HG03139 (cell line): ENCODE measurements at regions not wholly inside any gene's neighbourhood (a gene's known extent, or its start where the extent isn't known, plus 50 kb on each side); places are given as distances from the start of the nearest gene placed in this dataset.
"Not testable (repeated sequence)": the region's sequence is repeated elsewhere in the genome, so short reads cannot be mapped to it uniquely, and the experiment has no call there.

Source experiments
- ATAC-seq: cut with Tn5 transposase; IDR thresholded peaks from one replicate; pipeline ENCODE4 v1.9.1; 2021; ENCODE audit not compliant: unreplicated experiment

DNA sequence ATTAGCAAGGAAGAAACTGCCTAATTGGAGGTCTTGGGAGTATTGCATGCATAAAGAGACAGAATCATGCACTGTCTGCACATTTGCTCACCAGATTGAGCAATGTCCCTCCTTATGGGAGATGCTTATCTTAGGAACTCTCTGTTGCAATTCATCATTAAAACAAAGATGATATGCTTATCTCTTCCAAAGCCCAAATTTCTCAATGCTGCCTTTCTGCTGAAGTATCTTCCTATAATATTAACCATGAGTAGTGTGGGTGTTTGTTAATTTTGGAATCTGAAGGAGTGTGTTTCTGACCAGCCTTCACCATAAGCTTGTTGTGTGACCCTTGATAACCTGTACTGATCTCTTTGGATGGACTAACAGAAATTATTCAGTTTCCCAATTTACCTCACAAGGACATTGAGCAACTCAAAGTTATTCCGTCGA, 1257.6 kb upstream of the FLRT2 start:
- no peak for ATAC-seq

DNA sequence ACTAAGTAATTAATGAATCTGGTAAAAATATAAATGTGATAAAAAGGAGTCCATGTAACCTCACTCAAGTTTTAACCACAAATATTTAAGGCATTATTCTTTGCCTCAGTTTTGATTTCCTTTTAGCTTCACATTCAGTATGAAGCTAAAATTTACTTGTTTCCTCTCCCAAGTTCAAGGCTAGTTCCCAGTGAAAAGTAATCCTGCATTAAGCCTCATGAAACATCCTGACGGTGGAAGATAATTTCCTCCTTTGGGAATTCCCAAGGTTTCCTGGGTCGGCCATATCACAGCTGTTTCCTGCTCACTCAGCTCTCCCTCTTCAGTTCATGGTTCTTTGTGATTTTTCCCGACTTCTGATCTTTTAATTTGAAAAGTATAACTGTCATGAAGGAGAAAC, 1256.8 kb upstream of the FLRT2 start:
- no peak for ATAC-seq

DNA sequence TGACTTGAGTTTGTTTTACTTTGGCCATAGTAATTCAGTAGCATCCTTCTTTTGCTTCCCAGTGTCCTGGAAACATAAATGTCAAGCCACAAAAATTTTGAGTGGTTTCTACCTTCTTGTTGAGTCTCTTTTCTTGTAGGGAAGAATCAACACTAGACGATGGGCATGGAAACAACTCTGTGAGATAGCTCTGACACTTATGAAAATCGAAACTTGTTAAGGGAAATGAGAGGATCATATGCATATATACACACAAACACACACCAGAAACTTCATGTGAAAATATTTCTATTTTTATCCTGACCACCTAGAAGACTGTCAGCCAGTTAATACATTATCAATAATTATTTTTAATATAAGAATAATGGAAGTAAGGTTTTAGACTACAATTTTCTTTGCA, 1247.3 kb upstream of the FLRT2 start:
- ATAC-seq: no peak

DNA sequence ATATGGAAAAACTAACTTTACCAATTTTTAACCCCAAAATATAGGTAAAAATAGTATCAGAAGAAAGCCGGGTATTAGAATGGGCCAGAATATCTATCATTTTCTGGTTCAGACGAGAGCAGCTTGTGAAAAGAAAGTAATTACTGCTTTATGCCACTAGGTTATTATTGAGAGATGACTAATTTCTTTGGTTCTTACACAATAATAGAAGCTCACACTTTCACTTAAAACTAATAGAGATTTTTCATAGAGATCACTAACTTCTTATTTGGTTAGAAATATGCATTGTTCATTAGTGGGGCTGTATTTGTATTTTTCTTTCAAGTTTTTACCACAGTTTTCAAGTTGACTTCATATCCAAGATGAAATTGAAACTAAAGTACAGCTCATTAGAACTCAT, 1241.2 kb upstream of the FLRT2 start:
- no peak for ATAC-seq

DNA sequence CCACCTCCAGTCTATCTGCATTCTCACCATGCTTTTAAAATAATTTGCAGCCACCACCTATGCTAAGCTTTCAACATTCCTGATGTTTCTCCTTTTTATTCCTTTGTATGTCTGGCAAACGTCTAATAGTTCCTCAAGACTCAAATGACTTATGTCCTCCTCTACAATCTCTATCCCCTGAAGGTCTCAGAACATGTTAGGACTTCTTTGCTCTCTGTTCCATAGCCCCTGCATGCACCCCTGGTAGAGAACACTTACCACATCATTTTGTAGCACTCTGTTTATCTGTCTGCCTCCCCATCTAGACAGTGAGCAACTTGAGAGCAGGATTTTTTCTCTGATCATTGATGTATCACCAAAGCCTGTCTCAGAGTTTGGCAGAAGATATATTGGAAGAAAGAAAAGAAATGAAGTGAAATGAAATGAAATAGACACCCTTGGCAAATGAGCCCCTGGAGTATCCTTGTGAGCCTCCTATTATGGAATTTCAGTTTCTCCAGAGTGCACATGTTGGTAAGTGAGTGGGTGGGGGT, 1231.2 kb upstream of the FLRT2 start:
- ATAC-seq: no peak

DNA sequence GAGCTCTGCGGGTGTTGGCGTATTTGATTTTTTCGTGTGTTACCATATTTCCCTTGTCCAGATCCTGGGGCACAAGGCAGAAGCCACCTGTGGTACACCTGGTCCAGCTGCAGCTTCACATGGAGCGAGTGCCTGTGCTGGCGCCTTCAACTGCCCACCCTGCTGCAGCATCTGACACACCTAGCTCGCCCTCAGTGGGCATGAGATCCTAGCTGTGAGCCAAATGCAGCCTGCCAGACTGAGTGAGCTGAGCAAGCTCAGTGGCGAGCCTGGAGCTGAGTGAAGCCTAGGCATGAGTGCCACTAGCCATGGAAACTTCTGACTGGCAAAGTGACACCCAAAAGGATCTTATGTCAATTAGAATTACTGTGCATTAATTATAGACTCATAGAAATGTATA, 1226.8 kb upstream of the FLRT2 start:
- ATAC-seq: no peak

DNA sequence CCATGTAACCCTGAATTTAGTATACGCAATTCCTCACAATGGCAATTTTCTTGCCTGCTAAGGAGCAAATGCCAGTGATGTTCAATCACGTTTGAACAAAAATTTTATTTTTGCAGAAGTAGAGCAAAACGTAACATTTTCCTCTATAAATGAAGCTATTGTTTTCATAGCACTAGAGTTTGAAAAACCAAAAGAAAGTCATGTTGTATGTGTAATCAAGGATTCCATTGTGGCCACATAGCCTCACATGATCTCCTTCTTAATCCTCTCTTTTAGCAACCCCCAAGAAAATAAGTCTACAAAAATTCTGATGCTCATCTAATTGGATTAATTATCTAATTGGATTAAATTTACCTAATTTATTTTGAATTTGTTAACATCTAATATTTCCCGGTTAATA, 1217.4 kb upstream of the FLRT2 start:
- no peak for ATAC-seq

DNA sequence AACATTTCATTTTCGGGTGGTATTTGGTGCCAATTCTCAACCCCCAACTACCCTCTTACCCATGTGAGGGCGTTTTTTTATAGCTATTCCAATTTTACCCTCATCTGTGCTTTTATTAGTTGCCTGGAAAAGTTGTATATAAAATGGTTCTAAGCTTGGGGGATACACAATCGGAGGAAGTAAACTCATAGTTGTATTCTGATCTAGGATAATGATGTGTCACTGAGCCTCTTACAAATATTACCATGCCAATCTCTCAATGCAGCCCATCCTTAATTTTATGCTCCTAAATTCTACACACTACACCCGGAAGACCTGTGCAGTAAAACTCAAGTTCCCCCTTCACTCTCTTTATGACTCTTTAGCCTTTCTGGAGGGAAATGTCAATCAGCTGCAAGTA, 1206.5 kb upstream of the FLRT2 start:
- no peak for ATAC-seq

DNA sequence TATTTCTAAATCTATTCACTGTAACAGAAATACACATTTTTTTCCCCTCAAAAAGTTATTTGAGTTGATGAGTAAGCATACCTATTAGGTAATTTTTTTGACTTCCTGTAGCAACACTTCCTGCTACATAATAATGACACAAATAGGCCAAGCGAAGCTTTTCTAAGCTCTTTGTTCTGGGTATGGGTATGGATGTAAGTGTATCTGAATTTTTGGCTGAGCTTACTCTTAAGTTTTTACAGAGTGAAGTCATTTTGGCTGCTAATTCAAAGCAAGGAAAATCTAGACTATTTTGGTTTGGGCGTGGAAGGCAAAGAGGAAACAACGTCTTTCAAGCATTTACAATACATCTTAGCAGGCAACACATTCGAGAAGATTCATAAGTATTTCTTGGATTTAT, 1206.0 kb upstream of the FLRT2 start:
- ATAC-seq: no peak

DNA sequence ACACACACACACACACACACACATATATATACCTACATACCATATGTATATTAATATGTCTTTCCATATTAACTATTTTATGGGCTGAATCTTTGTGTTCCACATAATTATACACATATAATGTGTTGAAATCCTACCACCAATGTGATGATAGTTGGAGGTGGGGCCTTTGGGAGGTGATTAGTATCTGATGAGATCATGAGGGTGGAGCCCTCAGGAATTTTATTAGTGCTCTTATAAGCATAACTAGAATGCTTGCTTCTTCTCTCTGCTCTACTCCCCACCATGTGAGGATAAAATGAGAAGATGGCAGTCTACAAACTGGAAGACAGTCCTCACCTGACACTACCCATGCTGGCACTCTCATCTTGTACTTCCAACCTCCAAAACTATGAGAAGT, 1193.5 kb upstream of the FLRT2 start:
- no peak for ATAC-seq

DNA sequence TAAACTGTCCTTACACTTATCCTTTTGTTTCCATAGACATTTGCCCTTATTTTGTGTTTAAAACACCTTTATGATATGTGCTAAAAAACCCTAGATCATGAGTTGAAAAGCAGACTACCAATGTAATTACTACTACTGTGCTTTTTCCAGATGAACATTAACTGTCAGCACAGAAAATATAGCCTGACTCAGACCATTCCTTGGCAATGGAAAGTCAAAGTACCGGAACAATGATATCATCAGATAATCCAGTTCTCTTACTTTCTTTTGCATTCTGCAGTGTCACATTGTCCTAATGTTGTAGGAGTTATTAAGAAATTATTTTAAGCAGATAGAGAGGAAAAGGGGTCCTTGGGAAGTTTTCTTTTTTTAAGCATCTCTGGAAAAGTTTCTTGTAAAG, 1189.0 kb upstream of the FLRT2 start:
- no peak for ATAC-seq

DNA sequence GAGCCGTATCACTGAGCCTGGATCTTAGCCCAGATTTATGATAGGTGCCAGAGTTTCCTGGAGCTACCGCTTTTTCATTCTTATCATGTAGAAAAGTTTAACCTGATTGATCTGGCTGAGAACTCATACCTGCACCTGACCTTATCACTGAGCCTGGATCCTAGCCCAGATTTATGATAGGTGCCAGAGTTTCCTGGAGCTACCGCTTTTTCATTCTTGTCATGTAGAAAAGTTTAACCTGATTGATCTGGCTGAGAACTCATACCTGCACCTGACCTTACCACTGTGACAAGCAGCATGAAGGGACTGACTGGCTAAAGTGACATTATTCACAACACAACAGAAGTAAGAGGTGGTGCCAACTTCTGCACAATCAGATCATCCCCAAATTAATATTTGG, 1188.1 kb upstream of the FLRT2 start:
- not testable (repeated sequence) for ATAC-seq

DNA sequence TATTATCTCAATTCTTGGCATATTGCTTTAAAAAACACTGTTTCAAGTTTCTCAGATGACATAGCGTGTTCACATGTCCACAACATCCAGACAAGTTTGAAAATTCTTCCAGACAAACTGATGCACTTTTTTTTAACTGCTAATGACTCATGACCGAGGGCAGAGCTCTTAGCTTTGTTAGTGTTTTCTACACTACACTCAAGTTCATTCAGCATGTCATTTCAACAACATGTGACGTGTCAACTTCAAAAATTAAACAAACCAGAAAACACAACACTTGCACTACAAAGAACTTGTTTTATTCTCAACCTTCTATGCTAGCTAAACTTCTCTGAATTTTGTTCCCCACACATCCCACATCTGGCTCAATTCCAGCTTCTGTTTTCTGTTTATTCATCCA, 1186.3 kb upstream of the FLRT2 start:
- ATAC-seq: no peak

DNA sequence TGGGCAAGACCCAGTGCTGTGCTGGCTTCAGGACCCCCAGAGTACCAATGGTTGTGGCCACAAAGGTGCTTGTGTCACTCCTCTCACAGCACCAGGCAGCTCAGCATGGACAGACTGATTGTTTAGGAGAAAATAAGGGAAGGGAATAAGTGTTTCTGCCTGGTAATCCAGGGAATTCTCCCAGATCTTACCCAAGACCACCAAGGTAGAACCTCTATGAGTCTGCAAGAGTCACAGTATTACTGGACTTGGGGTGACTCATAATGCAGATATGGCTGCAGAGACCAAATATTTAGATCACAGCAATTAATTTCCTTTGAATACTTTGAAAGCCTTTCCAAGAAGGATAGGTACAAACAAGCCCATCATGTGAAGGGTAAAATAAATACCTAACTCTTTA, 1178.3 kb upstream of the FLRT2 start:
- no peak for ATAC-seq

DNA sequence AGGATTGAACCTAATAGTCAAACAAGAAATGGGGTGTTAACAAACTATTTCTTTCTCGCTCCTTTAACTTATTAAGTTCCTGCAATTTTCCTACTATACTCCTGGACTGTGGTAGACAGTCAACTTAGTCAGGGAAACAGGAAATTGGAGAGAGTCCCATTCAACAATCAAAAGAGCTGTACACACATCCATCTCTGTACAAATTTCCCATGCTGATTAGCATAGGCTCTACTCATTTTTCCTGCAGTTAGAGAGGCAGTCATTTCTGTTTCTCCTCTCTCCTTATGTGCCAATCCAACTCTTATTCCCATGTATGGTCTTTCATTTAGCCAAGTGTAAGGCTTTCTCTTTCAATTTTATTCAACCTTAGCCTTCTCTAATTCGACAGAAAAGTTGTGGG, 1168.5 kb upstream of the FLRT2 start:
- no peak for ATAC-seq

DNA sequence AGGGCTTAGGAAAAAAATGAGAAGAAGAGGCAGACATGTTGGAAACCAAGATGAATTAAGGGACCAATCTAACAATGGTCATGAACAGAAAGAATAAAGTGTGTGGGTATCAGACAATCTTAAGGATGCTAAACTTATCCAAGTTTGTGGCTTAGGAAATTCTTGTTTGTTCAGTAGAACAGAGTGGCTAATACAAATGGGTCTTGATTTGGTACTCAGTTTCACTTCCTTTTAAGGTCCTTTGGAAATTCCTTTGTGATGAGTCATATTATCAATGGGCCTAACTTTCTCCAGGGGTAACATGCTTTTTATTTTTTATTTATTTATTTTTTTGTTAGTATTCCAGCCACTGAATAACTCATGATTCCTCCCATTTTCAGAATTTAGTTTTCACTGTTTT, 1154.7 kb upstream of the FLRT2 start:
- ATAC-seq: no peak

DNA sequence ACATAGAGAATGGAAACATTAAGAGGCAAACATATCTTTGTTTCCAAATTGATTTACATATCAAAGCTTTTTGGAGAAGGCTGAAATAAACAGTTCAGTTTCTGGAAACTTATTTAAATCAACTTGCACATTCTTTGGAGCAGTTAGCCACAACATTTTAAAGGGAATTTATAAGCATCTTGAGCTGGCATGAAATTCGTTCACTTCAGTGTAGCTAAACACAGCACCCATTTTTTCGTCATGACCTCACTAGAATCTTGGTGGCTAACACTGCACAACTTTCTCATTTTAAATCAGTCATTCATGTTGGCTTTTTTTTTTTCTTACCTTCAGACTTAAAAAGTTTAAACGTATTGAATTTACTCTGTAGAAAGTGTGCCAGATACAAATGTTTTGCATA, 1139.9 kb upstream of the FLRT2 start:
- ATAC-seq: no peak

DNA sequence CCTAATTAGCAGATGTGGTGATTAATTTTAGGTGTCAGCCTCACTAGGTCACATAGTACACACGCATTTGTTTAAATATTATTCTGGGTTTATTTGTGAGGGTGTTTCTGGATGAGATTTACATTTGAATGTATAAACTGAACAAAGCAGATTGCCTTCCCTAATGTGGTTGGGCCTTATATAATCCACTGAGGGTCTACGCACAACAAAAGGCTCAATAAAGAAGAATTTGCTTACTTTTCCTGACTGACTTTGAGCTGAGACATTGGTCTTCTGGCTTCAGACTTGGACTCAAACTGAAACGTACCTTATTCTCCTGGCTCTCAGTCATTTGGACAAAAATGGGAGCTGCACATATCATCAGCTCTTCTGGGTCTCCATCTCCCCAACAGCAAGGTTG, 1132.3 kb upstream of the FLRT2 start:
- ATAC-seq: no peak

DNA sequence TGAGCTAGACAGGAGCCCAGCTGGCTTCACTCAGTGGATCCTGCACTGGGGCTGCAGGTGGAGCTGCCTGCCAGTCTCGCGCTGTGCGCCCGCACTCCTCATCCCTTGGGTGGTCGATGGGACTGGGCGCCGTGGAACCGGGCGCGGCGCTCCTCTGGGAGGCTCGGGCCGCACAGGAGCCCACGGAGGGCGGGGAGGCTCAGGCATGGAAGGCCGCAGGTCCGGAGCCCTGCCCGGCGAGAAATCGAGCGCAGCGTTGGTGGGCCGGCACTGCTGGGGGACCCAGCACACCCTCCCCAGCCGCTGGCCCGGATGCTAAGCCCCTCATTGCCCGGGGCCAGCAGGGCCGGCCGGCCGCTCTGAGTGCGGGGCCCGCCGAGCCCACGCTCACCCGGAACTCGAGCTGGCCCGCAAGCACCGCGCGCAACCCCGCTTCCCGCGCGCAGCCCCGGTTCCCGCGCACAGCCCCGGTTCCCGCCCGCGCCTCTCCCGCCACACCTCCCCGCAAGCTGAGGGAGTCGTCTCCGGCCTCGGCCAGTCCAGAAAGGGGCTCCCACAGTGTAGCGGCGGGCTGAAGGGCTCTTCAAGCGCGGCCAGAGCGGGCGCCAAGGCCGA, 1130.5 kb upstream of the FLRT2 start:
- no peak for ATAC-seq

DNA sequence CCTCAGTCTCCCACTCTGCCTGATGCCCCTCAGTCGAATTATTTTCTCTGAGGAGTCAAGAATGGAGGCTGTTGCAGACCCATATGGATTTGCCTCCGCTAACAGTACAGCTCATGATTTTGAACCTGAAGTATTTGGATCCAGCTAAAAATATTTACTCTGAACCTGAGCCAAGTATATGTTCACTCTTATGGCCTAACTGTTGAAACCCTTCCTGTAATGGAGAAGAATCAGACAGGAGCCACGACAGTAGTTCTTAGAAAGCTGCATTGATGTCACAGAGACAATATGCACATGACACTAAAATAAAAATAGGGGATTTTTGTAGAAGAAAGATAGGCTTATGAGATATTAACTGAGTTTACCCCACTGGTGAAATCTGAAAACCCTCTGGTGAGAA, 1128.3 kb upstream of the FLRT2 start:
- ATAC-seq: no peak

DNA sequence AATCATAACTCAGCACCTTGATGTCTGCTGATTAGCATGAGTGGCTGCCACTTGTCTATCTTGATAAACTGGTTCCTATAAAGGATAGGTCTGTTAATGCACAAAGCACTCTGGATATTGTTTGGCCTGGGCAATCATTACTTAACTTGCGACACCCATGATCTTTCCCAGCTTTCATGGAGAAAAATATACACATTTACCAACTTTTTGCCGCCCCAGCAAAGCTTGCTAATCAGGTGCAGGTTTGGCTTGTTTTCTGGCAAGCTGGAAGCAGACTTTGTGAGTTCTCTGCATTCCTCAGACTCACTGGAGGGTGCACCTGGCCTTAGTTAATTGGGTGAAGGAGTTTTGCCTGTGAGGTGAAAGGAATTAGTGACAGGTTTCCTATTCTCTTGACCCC, 1126.4 kb upstream of the FLRT2 start:
- no peak for ATAC-seq

DNA sequence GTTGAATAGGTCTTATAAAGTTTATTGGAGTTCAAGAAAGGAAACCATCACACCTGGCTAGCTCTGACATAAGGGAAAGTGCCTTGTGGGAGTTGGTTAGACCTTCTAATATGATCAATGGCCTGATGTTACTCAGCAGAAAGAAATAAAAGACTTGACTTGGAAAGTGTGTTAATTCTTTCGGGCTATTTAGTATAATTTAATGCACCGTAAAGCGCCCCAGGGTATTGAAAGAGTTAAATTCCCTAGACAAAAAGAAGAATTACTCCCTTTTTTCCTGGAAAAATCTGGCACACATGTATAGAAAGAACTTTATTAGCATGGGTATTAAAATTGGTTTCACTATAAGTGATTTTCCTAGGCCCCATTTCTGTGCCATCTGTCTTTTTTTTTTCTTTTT, 1125.7 kb upstream of the FLRT2 start:
- no peak for ATAC-seq

DNA sequence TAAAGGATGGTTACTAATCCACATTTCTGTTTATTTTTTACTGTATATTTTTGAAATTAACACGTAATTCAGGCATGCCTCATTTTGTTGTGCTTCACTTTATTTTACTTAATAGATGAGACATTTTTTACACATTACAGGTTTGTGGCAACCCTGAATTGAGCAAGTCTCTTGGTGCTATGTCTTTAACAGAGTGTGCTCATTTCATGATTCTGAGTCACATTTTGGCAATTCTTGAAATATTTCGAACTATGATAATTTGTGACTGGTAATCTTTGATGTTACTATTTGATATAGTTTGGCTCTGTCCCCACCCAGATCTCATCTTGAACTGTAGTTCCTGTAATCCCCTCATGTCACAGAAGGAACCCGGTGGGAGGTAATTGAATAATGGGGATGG, 1120.5 kb upstream of the FLRT2 start:
- no peak for ATAC-seq

DNA sequence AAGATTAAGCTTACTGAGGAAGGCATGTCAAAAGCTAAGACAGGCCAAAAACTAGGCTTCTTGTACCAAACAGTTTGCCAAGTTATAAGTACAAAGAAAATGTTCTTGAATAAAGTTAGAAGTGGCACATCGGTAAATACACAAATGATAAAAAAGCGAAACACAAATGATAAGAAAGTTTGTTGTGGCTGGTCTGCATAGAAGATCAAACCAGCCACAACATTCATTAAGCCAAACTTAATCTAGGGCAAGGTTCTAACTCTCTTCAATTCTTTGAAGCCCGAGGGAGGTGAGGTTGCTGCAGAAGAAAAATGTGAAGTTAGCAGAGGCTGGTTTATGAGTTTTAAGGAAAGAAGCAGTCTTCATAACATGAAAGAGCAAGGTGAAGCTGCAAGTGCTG, 1119.6 kb upstream of the FLRT2 start:
- ATAC-seq: no peak
